GM23338 (cell line): ENCODE measurements at regions not wholly inside any gene's neighbourhood (a gene's known extent, or its start where the extent isn't known, plus 50 kb on each side); places are given as distances from the start of the nearest gene placed in this dataset.

Experiments
- ATAC-seq: fragments of 200-7000 bp; cut with Tn5 transposase; 3 replicates; pipeline ENCODE4 v1.9.1; 2020
- DNase-seq: peaks from one replicate; pipeline ENCODE4 v3.0.0-alpha.2; 2015; ENCODE audit warnings: low spot score
- H2AFZ ChIP-seq: fragments of 200-600 bp; sonication (generic); 2 replicates; pipeline ENCODE4 v1.8.0; 2016; ENCODE audit warnings: antibody characterized with exemption, mild to moderate bottlenecking, moderate library complexity
- H3F3A ChIP-seq: fragments of 200-600 bp; sonication (generic); replicated peaks from 2 replicates; pipeline ENCODE4 v1.8.0; 2017; ENCODE audit warnings: antibody characterized with exemption, mixed run types, low read depth
- H3K27ac ChIP-seq: fragments of 200-600 bp; sonication (generic); 2 replicates; pipeline ENCODE4 v1.6.1; 2016; ENCODE audit warnings: low read depth
- H3K27me3 ChIP-seq: fragments of 200-600 bp; sonication (generic); 2 replicates; pipeline ENCODE4 v1.8.0; 2016; ENCODE audit warnings: mild to moderate bottlenecking, mixed run types, moderate library complexity; ENCODE audit not compliant: insufficient read depth
- H3K36me3 ChIP-seq: fragments of 200-600 bp; sonication (generic); 2 replicates; pipeline ENCODE4 v1.8.0; 2016; ENCODE audit warnings: mild to moderate bottlenecking; ENCODE audit not compliant: insufficient read depth
- H3K4me1 ChIP-seq: fragments of 200-600 bp; sonication (generic); 2 replicates; pipeline ENCODE4 v1.8.0; 2016; ENCODE audit warnings: mild to moderate bottlenecking, moderate library complexity; ENCODE audit not compliant: insufficient read depth
- H3K4me2 ChIP-seq: fragments of 200-600 bp; sonication (generic); 2 replicates; pipeline ENCODE4 v1.7.1; 2017; ENCODE audit warnings: mixed run types
- H3K4me3 ChIP-seq: fragments of 200-600 bp; sonication (generic); 2 replicates; pipeline ENCODE4 v1.6.1; 2016; ENCODE audit warnings: mixed run types
- H3K79me2 ChIP-seq: fragments of 200-600 bp; sonication (generic); replicated peaks from 2 replicates; pipeline ENCODE4 v1.8.0; 2017; ENCODE audit warnings: mild to moderate bottlenecking; ENCODE audit not compliant: insufficient read depth
- H3K9me2 ChIP-seq: fragments of 200-600 bp; sonication (generic); 2 replicates; pipeline ENCODE4 v1.8.0; 2017; ENCODE audit not compliant: insufficient read depth
- H4K20me1 ChIP-seq: fragments of 200-600 bp; sonication (generic); replicated peaks from 2 replicates; pipeline ENCODE4 v1.8.0; 2017; ENCODE audit warnings: mild to moderate bottlenecking; ENCODE audit not compliant: insufficient read depth
- H3K27ac Mint-ChIP-seq: 2 replicates; pipeline ENCODE4 v1.8.0; 2020; ENCODE audit warnings: inconsistent platforms, mild to moderate bottlenecking, moderate library complexity, mixed read lengths
- H3K27me3 Mint-ChIP-seq: 3 replicates; pipeline ENCODE4 v1.8.0; 2022; ENCODE audit warnings: low read depth, mild to moderate bottlenecking, moderate library complexity, mixed read lengths, inconsistent platforms; ENCODE audit not compliant: insufficient read depth, poor library complexity
- H3K36me3 Mint-ChIP-seq: 3 replicates; pipeline ENCODE4 v1.8.0; 2021; ENCODE audit warnings: low read depth, mild to moderate bottlenecking, inconsistent platforms, moderate library complexity, mixed read lengths
- H3K4me1 Mint-ChIP-seq: 3 replicates; pipeline ENCODE4 v1.8.0; 2020; ENCODE audit warnings: mild to moderate bottlenecking, inconsistent platforms, mixed read lengths
- H3K4me3 Mint-ChIP-seq: 3 replicates; pipeline ENCODE4 v1.8.0; 2021; ENCODE audit warnings: moderate library complexity, mild to moderate bottlenecking, inconsistent platforms, mixed read lengths
- H3K9me3 Mint-ChIP-seq: 3 replicates; pipeline ENCODE4 v1.8.0; 2020; ENCODE audit warnings: moderate library complexity, mild to moderate bottlenecking, inconsistent platforms, mixed read lengths
- CREB1 ChIP-seq: fragments of 250-450 bp; sonication (Bioruptor Pico); IDR thresholded peaks from 2 replicates; pipeline ENCODE4 v1.5.0; 2020; ENCODE audit warnings: low read depth, mild to moderate bottlenecking, moderate library complexity
- STAT1 ChIP-seq: IDR thresholded peaks from one replicate; pipeline ENCODE4 v1.6.1; 2016; ENCODE audit warnings: antibody characterized with exemption; ENCODE audit not compliant: unreplicated experiment
- ZNF331 ChIP-seq: fragments of 250-450 bp; sonication (Bioruptor Pico); IDR thresholded peaks from 2 replicates; pipeline ENCODE4 v1.5.0; 2020; ENCODE audit warnings: low read depth, mild to moderate bottlenecking, moderate library complexity
- TF ChIP-seq, protein P1 (sequence below): fragments of 250-450 bp; sonication (Bioruptor Pico); IDR thresholded peaks from 2 replicates; pipeline ENCODE4 v1.5.0; 2020; ENCODE audit warnings: mild to moderate bottlenecking, moderate library complexity
- TF ChIP-seq, protein P2 (sequence below): IDR thresholded peaks from one replicate; pipeline ENCODE4 v1.6.1; 2018; ENCODE audit warnings: antibody characterized with exemption; ENCODE audit not compliant: unreplicated experiment
- TF ChIP-seq, protein P3 (sequence below): IDR thresholded peaks from 2 replicates; pipeline ENCODE4 v1.6.1; 2016; ENCODE audit warnings: antibody characterized with exemption
- TF ChIP-seq, protein P4 (sequence below), 2 experiments: fragments of 200-600 bp in 1 of 2; sonication (generic) in 1 of 2; conservative IDR thresholded peaks; 2 replicates each; pipeline versions ENCODE4 v1.5.1 to v1.6.1; 2016 to 2017; ENCODE audit warnings: antibody characterized with exemption in 2 of 2, low read depth in 2 of 2, mild to moderate bottlenecking in 2 of 2, moderate library complexity in 1 of 2

DNA sequence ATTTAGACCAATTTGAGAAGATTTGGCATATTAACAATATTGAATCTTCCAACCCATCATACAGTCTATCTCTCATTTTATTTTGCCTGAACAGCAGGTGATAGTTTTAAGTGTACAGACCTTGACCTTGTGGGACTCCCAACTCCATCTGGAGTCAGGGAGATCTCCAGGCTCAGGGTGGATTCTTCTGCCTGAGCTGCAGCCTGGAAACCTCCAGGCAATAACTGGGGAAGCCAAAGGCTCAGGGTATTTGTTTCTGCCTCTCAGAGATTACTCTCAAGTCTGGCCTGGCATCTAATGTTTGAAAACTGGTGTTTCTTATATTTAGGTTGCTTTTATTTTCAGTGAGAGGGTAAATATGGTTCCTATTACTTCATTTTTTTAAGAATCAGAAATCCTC lies 102.1 kb upstream of the C1QTNF9B start (continued):
- TF ChIP-seq, protein P1, sequence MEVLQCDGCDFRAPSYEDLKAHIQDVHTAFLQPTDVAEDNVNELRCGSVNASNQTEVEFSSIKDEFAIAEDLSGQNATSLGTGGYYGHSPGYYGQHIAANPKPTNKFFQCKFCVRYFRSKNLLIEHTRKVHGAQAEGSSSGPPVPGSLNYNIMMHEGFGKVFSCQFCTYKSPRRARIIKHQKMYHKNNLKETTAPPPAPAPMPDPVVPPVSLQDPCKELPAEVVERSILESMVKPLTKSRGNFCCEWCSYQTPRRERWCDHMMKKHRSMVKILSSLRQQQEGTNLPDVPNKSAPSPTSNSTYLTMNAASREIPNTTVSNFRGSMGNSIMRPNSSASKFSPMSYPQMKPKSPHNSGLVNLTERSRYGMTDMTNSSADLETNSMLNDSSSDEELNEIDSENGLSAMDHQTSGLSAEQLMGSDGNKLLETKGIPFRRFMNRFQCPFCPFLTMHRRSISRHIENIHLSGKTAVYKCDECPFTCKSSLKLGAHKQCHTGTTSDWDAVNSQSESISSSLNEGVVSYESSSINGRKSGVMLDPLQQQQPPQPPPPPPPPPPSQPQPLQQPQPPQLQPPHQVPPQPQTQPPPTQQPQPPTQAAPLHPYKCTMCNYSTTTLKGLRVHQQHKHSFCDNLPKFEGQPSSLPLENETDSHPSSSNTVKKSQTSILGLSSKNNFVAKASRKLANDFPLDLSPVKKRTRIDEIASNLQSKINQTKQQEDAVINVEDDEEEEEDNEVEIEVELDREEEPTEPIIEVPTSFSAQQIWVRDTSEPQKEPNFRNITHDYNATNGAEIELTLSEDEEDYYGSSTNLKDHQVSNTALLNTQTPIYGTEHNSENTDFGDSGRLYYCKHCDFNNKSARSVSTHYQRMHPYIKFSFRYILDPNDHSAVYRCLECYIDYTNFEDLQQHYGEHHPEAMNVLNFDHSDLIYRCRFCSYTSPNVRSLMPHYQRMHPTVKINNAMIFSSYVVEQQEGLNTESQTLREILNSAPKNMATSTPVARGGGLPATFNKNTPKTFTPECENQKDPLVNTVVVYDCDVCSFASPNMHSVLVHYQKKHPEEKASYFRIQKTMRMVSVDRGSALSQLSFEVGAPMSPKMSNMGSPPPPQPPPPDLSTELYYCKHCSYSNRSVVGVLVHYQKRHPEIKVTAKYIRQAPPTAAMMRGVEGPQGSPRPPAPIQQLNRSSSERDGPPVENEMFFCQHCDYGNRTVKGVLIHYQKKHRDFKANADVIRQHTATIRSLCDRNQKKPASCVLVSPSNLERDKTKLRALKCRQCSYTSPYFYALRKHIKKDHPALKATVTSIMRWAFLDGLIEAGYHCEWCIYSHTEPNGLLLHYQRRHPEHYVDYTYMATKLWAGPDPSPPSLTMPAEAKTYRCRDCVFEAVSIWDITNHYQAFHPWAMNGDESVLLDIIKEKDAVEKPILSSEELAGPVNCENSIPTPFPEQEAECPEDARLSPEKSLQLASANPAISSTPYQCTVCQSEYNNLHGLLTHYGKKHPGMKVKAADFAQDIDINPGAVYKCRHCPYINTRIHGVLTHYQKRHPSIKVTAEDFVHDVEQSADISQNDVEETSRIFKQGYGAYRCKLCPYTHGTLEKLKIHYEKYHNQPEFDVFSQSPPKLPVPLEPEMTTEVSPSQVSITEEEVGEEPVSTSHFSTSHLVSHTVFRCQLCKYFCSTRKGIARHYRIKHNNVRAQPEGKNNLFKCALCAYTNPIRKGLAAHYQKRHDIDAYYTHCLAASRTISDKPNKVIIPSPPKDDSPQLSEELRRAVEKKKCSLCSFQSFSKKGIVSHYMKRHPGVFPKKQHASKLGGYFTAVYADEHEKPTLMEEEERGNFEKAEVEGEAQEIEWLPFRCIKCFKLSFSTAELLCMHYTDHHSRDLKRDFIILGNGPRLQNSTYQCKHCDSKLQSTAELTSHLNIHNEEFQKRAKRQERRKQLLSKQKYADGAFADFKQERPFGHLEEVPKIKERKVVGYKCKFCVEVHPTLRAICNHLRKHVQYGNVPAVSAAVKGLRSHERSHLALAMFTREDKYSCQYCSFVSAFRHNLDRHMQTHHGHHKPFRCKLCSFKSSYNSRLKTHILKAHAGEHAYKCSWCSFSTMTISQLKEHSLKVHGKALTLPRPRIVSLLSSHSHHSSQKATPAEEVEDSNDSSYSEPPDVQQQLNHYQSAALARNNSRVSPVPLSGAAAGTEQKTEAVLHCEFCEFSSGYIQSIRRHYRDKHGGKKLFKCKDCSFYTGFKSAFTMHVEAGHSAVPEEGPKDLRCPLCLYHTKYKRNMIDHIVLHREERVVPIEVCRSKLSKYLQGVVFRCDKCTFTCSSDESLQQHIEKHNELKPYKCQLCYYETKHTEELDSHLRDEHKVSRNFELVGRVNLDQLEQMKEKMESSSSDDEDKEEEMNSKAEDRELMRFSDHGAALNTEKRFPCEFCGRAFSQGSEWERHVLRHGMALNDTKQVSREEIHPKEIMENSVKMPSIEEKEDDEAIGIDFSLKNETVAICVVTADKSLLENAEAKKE: no peak
- no peak for TF ChIP-seq CREB1 (CRISPR knock-in tag)
- TF ChIP-seq, protein P2, sequence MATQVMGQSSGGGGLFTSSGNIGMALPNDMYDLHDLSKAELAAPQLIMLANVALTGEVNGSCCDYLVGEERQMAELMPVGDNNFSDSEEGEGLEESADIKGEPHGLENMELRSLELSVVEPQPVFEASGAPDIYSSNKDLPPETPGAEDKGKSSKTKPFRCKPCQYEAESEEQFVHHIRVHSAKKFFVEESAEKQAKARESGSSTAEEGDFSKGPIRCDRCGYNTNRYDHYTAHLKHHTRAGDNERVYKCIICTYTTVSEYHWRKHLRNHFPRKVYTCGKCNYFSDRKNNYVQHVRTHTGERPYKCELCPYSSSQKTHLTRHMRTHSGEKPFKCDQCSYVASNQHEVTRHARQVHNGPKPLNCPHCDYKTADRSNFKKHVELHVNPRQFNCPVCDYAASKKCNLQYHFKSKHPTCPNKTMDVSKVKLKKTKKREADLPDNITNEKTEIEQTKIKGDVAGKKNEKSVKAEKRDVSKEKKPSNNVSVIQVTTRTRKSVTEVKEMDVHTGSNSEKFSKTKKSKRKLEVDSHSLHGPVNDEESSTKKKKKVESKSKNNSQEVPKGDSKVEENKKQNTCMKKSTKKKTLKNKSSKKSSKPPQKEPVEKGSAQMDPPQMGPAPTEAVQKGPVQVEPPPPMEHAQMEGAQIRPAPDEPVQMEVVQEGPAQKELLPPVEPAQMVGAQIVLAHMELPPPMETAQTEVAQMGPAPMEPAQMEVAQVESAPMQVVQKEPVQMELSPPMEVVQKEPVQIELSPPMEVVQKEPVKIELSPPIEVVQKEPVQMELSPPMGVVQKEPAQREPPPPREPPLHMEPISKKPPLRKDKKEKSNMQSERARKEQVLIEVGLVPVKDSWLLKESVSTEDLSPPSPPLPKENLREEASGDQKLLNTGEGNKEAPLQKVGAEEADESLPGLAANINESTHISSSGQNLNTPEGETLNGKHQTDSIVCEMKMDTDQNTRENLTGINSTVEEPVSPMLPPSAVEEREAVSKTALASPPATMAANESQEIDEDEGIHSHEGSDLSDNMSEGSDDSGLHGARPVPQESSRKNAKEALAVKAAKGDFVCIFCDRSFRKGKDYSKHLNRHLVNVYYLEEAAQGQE: no peak

DNA sequence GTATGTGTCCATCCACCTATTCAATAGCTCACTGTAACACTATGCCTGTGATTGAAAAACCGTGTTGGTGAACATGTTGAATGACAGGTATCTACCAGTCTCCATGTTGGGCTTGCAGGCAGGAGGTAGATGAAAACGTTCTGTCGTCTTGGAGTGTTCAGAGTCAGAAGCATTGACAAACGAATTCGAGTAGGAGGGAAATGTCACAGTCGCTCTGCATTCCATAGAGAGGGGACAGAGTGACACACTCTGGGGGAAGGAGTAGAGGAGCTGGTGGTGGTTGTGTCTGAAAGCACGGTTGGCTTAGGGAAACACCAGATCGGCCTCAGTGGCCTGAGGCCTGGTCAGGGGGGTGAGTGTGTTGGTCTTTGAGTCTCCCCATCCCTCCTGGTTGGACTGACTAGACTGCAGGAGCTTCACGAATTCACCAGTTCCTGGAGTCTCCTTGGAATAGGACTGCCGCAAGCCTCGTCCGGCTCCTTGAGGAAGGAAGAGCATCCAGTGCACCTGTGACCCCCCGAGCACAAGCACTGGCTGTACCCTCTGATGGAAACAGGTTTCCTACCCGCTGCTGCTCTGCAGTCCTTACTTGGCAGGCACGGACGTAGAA lies 105.0 kb upstream of the C1QTNF9B start:
- H3K4me2 ChIP-seq: no peak overlapping the region
- no peak overlapping the region for H2AFZ ChIP-seq
- no peaks in the 10 kb centered on the region for H3K27me3 Mint-ChIP-seq
- no peaks in the 10 kb centered on the region; the same call in 2 of the 3 replicates for H3K36me3 Mint-ChIP-seq
- H3K4me3 ChIP-seq: no peak overlapping the region
- H4K20me1 ChIP-seq: no peaks in the 10 kb centered on the region
- peaks cover 24% of the 10 kb centered on the region for H3K4me1 Mint-ChIP-seq
- H3K36me3 ChIP-seq: no peaks in the 10 kb centered on the region
- no peaks in the 10 kb centered on the region for H3K79me2 ChIP-seq
- H3K27ac ChIP-seq: no peak overlapping the region
- no peaks in the 10 kb centered on the region for H3F3A ChIP-seq
- ATAC-seq: no peak
- H3K4me1 ChIP-seq: peaks cover 12% of the 10 kb centered on the region
- no peak overlapping the region for H3K27ac Mint-ChIP-seq
- H3K27me3 ChIP-seq: no peaks in the 10 kb centered on the region
- H3K9me2 ChIP-seq: 0 out of 2 replicates have a peak, but pooled peaks cover 6% of the 10 kb centered on the region
- DNase-seq: no peak
- H3K4me3 Mint-ChIP-seq: no peak overlapping the region
- peaks cover 2% of the 10 kb centered on the region; the same call in 2 of the 3 replicates for H3K9me3 Mint-ChIP-seq
- TF ChIP-seq, protein P2: no peak
- TF ChIP-seq ZNF331 (CRISPR knock-in tag) (no peak), STAT1 (no peak)
- TF ChIP-seq, protein P3, sequence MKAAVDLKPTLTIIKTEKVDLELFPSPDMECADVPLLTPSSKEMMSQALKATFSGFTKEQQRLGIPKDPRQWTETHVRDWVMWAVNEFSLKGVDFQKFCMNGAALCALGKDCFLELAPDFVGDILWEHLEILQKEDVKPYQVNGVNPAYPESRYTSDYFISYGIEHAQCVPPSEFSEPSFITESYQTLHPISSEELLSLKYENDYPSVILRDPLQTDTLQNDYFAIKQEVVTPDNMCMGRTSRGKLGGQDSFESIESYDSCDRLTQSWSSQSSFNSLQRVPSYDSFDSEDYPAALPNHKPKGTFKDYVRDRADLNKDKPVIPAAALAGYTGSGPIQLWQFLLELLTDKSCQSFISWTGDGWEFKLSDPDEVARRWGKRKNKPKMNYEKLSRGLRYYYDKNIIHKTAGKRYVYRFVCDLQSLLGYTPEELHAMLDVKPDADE: no peak
- TF ChIP-seq, protein P4, sequence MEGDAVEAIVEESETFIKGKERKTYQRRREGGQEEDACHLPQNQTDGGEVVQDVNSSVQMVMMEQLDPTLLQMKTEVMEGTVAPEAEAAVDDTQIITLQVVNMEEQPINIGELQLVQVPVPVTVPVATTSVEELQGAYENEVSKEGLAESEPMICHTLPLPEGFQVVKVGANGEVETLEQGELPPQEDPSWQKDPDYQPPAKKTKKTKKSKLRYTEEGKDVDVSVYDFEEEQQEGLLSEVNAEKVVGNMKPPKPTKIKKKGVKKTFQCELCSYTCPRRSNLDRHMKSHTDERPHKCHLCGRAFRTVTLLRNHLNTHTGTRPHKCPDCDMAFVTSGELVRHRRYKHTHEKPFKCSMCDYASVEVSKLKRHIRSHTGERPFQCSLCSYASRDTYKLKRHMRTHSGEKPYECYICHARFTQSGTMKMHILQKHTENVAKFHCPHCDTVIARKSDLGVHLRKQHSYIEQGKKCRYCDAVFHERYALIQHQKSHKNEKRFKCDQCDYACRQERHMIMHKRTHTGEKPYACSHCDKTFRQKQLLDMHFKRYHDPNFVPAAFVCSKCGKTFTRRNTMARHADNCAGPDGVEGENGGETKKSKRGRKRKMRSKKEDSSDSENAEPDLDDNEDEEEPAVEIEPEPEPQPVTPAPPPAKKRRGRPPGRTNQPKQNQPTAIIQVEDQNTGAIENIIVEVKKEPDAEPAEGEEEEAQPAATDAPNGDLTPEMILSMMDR (conservative IDR thresholded peaks at IDR 0.05; ENCODE audit: low read depth in 2 of 2): no peak
